GM19238 (cell line): ENCODE measurements at regions not wholly inside any gene's neighbourhood (a gene's known extent, or its start where the extent isn't known, plus 50 kb on each side); places are given as distances from the start of the nearest gene placed in this dataset.

Experiments used
- DNase-seq: peaks from one replicate; pipeline ENCODE4 v3.0.0; 2011; ENCODE audit warnings: low spot score; ENCODE audit not compliant: insufficient read length

DNA sequence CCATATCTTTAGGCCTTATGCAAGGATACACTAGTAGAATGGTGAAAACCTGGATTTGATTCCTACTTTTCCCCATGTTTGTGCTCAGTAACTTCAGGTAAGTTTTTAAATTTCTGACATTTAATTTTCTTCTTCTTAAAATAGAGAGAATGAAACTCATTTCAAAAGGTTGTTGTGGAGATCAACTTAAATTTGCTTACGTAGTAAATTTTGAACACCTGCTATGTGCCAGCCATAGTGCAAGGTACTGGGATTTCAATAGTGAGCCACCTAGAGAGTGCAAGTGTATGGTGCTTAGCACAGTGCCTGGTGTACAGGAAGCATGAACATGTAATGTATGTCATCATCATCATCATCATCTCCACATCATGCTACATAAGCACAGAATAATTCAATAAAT is 73.6 kb upstream of the SMIM36 start:
- no peak for DNase-seq

- DNase-seq = no peak
Observed at GRCh38 chr17:55584055-55584685, 72.9 kb upstream of the SMIM36 start.

GRCh38 chr17:55582897-55583296 is 71.6 kb upstream of the SMIM36 start:
- DNase-seq = no peak

- no peak for DNase-seq
Observed at GRCh38 chr17:55580596-55581133, 69.4 kb upstream of the SMIM36 start.

DNA sequence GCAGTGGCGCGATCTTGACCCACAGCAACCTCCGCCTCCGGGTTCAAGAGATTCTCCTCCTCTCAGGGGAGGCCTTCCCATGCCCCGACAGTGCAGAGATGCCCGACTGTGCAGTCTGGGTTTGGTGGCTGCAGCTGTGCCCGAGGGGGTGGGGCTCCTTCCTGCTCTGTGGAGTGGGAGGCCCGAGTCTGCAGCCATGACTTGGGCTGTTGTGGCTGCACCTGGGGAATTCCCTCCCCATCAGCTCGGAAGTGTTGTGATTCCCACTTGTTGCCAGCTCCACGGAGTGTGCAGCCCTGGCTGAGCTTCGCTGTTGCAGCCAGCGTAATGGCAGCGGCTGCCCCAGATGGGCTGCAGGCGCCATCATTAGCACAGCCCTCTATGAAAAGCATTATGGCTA is 66.4 kb upstream of the SMIM36 start:
- no peak for DNase-seq

DNA sequence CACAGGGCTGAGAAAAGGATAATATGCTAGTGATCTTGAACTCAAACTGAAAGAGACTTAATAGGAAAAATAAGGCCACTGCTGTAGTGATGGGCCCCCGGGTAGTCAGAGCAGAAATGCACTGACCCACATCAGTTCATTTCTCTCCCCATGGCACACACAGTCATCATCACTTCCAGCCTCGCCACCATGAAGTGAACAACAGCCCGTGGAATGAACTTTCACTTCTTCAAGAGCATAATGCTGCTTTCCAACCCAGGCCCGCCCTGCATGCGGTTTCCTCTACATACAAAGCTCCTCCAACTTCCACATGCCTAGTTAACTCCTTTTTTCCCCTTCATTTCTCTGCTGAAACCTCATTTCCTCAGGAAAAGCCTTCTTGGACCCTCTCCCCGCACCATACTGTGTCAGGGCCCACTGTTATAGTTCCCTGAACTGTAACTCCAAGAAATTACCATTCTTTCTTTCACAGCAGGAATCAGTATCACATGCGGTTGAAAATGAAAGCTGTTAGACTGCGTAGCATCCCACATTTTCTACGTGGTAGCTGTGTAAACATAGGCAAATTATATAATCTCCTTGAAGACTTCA is 65.8 kb upstream of the SMIM36 start:
- DNase-seq = no peak

- DNase-seq = no peak
Observed at GRCh38 chr17:55576237-55576995, 65.2 kb upstream of the SMIM36 start.

- no peak for DNase-seq
Observed at GRCh38 chr17:55575058-55575636, 63.9 kb upstream of the SMIM36 start.

DNA sequence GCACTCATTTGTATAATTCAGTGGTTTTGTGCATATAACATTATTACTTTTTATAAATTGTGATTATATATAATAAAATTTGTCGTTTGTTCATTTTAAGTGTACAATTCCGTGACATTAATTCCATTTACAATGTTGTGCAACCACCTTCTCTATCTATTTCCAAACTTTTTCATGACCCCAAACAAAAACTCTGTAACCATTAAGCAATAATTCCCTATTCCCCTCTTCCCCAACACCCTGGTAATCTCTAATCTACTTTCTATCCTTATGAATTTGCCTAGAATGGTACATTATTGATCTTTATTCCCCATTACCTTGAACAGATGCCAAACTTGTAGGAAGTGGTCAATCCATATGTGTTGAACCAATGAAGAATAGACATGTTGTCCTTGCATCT is 61.3 kb upstream of the SMIM36 start:
- DNase-seq = no peak

DNA sequence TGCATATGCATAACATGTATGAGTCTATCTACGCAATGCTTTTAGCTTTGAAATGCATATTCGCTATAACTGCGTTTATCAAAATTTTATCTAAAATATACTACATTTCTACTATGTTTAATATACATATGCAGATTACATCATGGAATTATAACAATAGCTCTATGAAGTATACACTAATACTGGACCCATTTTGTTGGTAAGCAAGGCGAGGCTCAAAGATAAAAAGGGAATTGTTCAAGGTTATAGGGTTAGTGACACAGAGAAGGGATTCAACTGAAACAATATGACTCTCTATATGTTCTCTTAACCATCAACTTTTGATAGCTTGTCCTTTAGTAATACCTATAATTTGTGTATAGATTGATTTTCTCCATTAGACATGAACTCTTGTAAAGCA is 60.9 kb upstream of the SMIM36 start:
- DNase-seq = no peak

GRCh38 chr17:55571095-55571494 is 59.8 kb upstream of the SMIM36 start:
- no peak for DNase-seq

DNA sequence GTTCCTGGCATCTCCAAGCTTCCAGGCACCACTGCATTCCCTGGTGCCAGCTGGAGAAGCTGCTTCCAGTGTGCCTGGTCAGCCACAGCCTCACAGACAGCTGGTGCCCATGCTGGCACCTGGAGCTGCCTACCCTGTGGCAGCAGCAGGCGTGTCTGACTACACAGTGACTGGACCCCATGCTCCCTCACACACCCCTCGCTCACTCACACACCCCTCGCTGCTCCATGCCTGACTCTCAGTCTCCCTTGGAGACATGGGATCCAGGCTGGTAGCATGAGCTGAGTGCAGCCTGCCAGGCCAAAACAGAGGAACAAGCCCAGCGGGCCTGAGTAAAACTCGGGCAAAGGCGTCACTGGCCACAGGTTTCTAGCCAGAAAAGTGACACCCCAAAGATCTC is 59.1 kb upstream of the SMIM36 start:
- DNase-seq = no peak

GRCh38 chr17:55567240-55568214 is 56.3 kb upstream of the SMIM36 start:
- DNase-seq = no peak

GRCh38 chr17:55564081-55564480 is 52.8 kb upstream of the SMIM36 start:
- DNase-seq = no peak

- DNase-seq = no peak
Observed at GRCh38 chr17:55563363-55563762, 52.1 kb upstream of the SMIM36 start.

GRCh38 chr17:55561973-55562495 is 50.8 kb upstream of the SMIM36 start:
- no peak for DNase-seq

GRCh38 chr17:55561316-55561972 is 50.2 kb upstream of the SMIM36 start:
- no peak for DNase-seq
